SK-N-SH (cell line): ENCODE measurements at regions not wholly inside any gene's neighbourhood (a gene's known extent, or its start where the extent isn't known, plus 50 kb on each side); places are given as distances from the start of the nearest gene placed in this dataset.
"Not testable (repeated sequence)": the region's sequence is repeated elsewhere in the genome, so short reads cannot be mapped to it uniquely, and the experiment has no call there.

Source experiments
- CTCF ChIA-PET: fragments of 300-600, 350-600 bp; formaldehyde crosslinking; extraction: SDS; loops from one replicate; lab custom pipeline; 2021; lab: Yijun Ruan, JAX
- POLR2A ChIA-PET: fragments of 350-600 bp; sonication (Branson Sonifier 250); formaldehyde crosslinking; extraction: SDS; loops from one replicate; lab custom pipeline; 2020; ENCODE audit warnings: antibody characterized with exemption, inconsistent platforms; lab: Yijun Ruan, JAX
- DNase-seq: peaks from one replicate; pipeline ENCODE4 v3.0.0; 2012
- H2AFZ ChIP-seq: fragments of 200-600 bp; sonication (generic); 2 replicates; pipeline ENCODE4 v1.8.1; 2016; ENCODE audit warnings: antibody characterized with exemption, mild to moderate bottlenecking, low read depth
- H3F3A ChIP-seq: fragments of 200-600 bp; sonication (generic); replicated peaks from 2 replicates; pipeline ENCODE3; 2016; ENCODE audit warnings: antibody characterized with exemption, mild to moderate bottlenecking; ENCODE audit not compliant: insufficient read depth
- H3K27ac ChIP-seq, 2 experiments: fragments of 200-500 bp in 1 of 2; fragments of 200-600 bp in 1 of 2; sonication (Bioruptor generic) in 1 of 2; sonication (generic), shearing (Covaris generic) in 1 of 2; 2 replicates each; pipeline versions ENCODE4 v1.5.1 to v1.6.1; 2014 to 2016; ENCODE audit warnings: low read depth in 2 of 2, inconsistent platforms in 1 of 2, low read length in 1 of 2, mild to moderate bottlenecking in 1 of 2, mixed read lengths in 1 of 2
- H3K27me3 ChIP-seq: fragments of 200-600 bp; sonication (generic), shearing (Covaris generic); 2 replicates; pipeline ENCODE4 v1.6.1; 2016; ENCODE audit warnings: mixed run types; ENCODE audit not compliant: insufficient read depth
- H3K36me3 ChIP-seq, 2 experiments: fragments of 200-500 bp in 1 of 2; fragments of 200-600 bp in 1 of 2; sonication (Bioruptor generic) in 1 of 2; sonication (generic) in 1 of 2; replicated peaks in 1 of 2; 2 replicates each; pipeline versions ENCODE3 to v1.5.1; 2014 to 2016; ENCODE audit warnings: low read length in 1 of 2, mild to moderate bottlenecking in 1 of 2; ENCODE audit not compliant: insufficient read depth in 2 of 2, control insufficient read depth in 1 of 2
- H3K4me1 ChIP-seq, 2 experiments: fragments of 200-500 bp in 1 of 2; fragments of 200-600 bp in 1 of 2; sonication (Bioruptor generic) in 1 of 2; sonication (generic), shearing (Covaris generic) in 1 of 2; 2 replicates each; pipeline versions ENCODE4 v1.5.1 to v1.6.1; 2014 to 2016; ENCODE audit warnings: low read depth in 1 of 2, low read length in 1 of 2, mixed run types in 1 of 2; ENCODE audit not compliant: insufficient read depth in 2 of 2, control insufficient read depth in 1 of 2
- H3K4me2 ChIP-seq: fragments of 200-600 bp; sonication (generic), shearing (Covaris generic); 2 replicates; pipeline ENCODE4 v1.6.1; 2017; ENCODE audit warnings: mixed run types
- H3K4me3 ChIP-seq, 2 experiments: fragments of 200-500 bp in 1 of 2; fragments of 200-600 bp in 1 of 2; sonication (Bioruptor generic) in 1 of 2; sonication (generic), shearing (Covaris generic) in 1 of 2; 2 replicates each; pipeline versions ENCODE4 v1.5.1 to v1.8.1; 2014 to 2016; ENCODE audit warnings: low read depth in 2 of 2, inconsistent platforms in 1 of 2, low read length in 1 of 2, mild to moderate bottlenecking in 1 of 2, mixed read lengths in 1 of 2, moderate library complexity in 1 of 2
- H3K79me2 ChIP-seq: fragments of 200-600 bp; sonication (generic); 2 replicates; pipeline ENCODE4 v1.8.1; 2017; ENCODE audit warnings: mild to moderate bottlenecking; ENCODE audit not compliant: insufficient read depth
- H3K9ac ChIP-seq: fragments of 200-600 bp; sonication (generic); 2 replicates; pipeline ENCODE4 v1.6.1; 2017; ENCODE audit warnings: mixed run types
- H3K9me2 ChIP-seq: fragments of 200-600 bp; sonication (generic); 2 replicates; pipeline ENCODE4 v1.6.1; 2017; ENCODE audit warnings: mixed run types
- H3K9me3 ChIP-seq: fragments of 200-600 bp; sonication (generic); 2 replicates; pipeline ENCODE4 v1.6.1; 2017; ENCODE audit warnings: mixed run types, mild to moderate bottlenecking, moderate library complexity
- H4K20me1 ChIP-seq: fragments of 200-600 bp; sonication (generic); 2 replicates; pipeline ENCODE4 v1.6.1; 2017; ENCODE audit warnings: mild to moderate bottlenecking, mixed run types; ENCODE audit not compliant: insufficient read depth
- CHD2 ChIP-seq: fragments of 150-350 bp; IDR thresholded peaks from 2 replicates; pipeline ENCODE4 v1.6.1; 2018; ENCODE audit warnings: low read length; ENCODE audit not compliant: partially characterized antibody
- CTCF ChIP-seq: fragments of 200-600 bp; sonication (generic); IDR thresholded peaks from 2 replicates; pipeline ENCODE4 v1.6.1; 2017; ENCODE audit warnings: antibody characterized with exemption, mild to moderate bottlenecking, moderate library complexity
- FOSL2 ChIP-seq: IDR thresholded peaks from 2 replicates; pipeline ENCODE4 v1.4.0; 2012; ENCODE audit warnings: low read depth, mild to moderate bottlenecking, moderate library complexity, borderline replicate concordance
- IRF3 ChIP-seq: fragments of 150-350 bp; IDR thresholded peaks from 2 replicates; pipeline ENCODE4 v1.6.1; 2016; ENCODE audit warnings: mild to moderate bottlenecking, low read depth, low read length
- MAX ChIP-seq: IDR thresholded peaks from 2 replicates; pipeline ENCODE4 v1.4.0; 2012; ENCODE audit warnings: low read depth
- YY1 ChIP-seq: IDR thresholded peaks from 2 replicates; pipeline ENCODE4 v1.4.0; 2012; ENCODE audit warnings: low read depth, mild to moderate bottlenecking
- ZBTB33 ChIP-seq: IDR thresholded peaks from 2 replicates; pipeline ENCODE4 v1.4.0; 2012; ENCODE audit warnings: low read depth, borderline replicate concordance
- WGBS: methylation state at CpG from one replicate; pipeline ENCODE4 v1.1.6; 2017; ENCODE audit warnings: low lambda C conversion rate; 5-methylcytosine and 5-hydroxymethylcytosine counted together

GRCh38 chr20:22523128-22523498 lies 61.3 kb downstream of the FOXA2 start (continued):
- TF ChIP-seq CTCF (no peak), IRF3 (no peak), YY1 (no peak), FOSL2 (no peak)

- no peak overlapping the region for H3K27ac ChIP-seq
- H2AFZ ChIP-seq: no peak overlapping the region
- H3K9ac ChIP-seq: no peak overlapping the region
- no peaks in the 10 kb centered on the region for H3K9me2 ChIP-seq
- H3K4me1 ChIP-seq: no peaks in the 10 kb centered on the region
- no peaks in the 10 kb centered on the region for H3F3A ChIP-seq
- H3K4me3 ChIP-seq: no peak overlapping the region
- POLR2A ChIA-PET: no interaction called here
- CTCF ChIA-PET: no interaction called here
- peaks cover 5% of the 10 kb centered on the region; the same call in 1 of the 2 replicates for H3K27me3 ChIP-seq
- DNase-seq: no peak
- no peaks in the 10 kb centered on the region for H3K79me2 ChIP-seq
- no peaks in the 10 kb centered on the region for H3K36me3 ChIP-seq
- TF ChIP-seq ZBTB33: no peak
- no peak for TF ChIP-seq MAX
- no peak for TF ChIP-seq CHD2
- no peaks in the 10 kb centered on the region for H4K20me1 ChIP-seq
- H3K9me3 ChIP-seq: no peaks in the 10 kb centered on the region
- no peak overlapping the region for H3K4me2 ChIP-seq
- 16% methylated on average over 3 of the region's 3 CpGs for WGBS
Observed at GRCh38 chr20:22522701-22523100, 61.7 kb downstream of the FOXA2 start.

GRCh38 chr20:22521940-22522339 lies 62.4 kb downstream of the FOXA2 start:
- H3K9ac ChIP-seq, H3K9me2 ChIP-seq, H4K20me1 ChIP-seq, POLR2A ChIA-PET, H3K27ac ChIP-seq, H3K9me3 ChIP-seq, H3K4me3 ChIP-seq, H2AFZ ChIP-seq, H3K4me2 ChIP-seq, DNase-seq, H3K79me2 ChIP-seq, H3K36me3 ChIP-seq, H3K27me3 ChIP-seq, H3F3A ChIP-seq, H3K4me1 ChIP-seq: not testable (repeated sequence)
- 14% methylated on average over 12 of the region's 12 CpGs for WGBS
- CTCF ChIA-PET: interaction anchor here (1.0 kb wide), 1 partner anchor 65 kb away, joined by 3 read pairs; no protein-coding TSS in a partner anchor
